GM10847 (cell line): ENCODE measurements at regions not wholly inside any gene's neighbourhood (a gene's known extent, or its start where the extent isn't known, plus 50 kb on each side); places are given as distances from the start of the nearest gene placed in this dataset.

ENCODE experiments used
- POLR2A ChIP-seq: IDR thresholded peaks from 2 replicates; pipeline ENCODE4 v1.6.1; 2011; ENCODE audit not compliant: insufficient read length; ENCODE audit errors: extremely low read depth

DNA sequence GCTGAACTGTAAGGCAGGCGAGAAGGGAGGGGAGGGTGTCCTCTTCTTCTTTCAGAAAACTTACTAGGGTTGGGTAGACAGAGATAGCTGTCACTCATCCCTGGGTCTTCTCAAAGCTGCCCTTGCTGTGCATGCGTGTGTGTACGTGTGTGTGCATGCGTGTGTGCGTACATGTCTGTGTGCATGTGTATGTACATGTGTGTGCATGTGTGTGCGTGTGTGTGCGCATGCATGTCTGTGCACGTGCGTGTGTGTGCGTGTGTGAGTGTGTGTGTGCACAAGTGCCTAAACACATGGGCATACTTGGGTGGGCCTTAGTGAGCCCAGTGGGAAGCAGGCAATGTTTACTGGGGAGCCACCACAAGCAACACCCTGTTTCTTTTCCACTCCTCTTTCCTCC, 154.8 kb upstream of the TNRC6C start:
- TF ChIP-seq POLR2A: no peak

DNA sequence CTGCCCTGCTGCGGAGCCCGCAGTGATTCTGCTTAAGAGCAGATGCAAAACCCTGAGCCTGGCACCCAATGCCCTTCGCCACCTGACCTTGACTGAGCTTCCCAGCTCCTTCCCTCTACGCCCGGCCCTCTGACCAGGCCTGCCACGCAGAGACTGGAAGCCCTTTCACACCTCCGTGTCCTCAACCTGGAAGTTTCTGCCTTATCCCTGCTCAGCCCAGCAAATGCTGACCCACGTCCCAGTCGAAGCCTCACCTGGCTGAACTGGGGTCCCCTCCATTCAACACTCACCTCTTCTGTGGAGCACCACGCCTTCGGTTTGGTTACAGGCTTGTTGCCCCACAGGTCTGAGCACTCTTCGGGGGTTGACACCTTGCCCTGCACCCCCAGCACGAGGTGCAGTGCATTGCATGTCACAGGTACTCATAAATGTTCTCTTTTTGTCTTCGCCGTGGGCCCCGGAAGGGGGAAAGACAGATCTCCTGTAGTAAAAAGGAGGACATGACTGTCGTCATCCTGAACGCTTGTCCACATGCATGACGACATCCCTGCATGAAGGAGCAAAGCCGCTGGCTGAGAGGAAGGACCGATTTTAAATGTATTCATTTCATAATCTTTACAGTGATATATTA, 153.6 kb upstream of the TNRC6C start:
- TF ChIP-seq POLR2A: no peak

GRCh38 chr17:77807051-77807745, 151.3 kb upstream of the TNRC6C start:
- TF ChIP-seq POLR2A: no peak

- no peak for TF ChIP-seq POLR2A
Measured at GRCh38 chr17:77807746-77808441, 150.6 kb upstream of the TNRC6C start.

- no peak for TF ChIP-seq POLR2A
Measured at GRCh38 chr17:77808686-77809425, 149.6 kb upstream of the TNRC6C start.

DNA sequence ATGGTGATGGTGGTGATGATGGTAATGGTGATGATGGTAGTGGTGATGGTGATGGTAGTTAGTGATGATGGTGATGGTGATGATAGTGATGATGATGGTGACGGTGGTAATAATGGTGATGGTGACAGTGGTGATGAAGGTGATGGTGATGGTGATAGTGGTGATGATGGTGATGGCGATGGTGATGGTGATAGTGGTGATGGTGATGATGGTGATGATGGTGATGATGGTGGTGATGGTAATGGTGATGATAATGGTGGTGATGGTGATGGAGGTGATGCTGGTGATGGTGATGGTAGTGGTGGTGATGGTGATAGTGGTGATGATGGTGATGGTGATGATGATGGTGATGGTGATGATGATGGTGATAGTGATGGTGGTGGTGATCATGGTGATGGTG, 148.7 kb upstream of the TNRC6C start:
- no peak for TF ChIP-seq POLR2A

GRCh38 chr17:77810536-77810935, 148.0 kb upstream of the TNRC6C start:
- TF ChIP-seq POLR2A: no peak

DNA sequence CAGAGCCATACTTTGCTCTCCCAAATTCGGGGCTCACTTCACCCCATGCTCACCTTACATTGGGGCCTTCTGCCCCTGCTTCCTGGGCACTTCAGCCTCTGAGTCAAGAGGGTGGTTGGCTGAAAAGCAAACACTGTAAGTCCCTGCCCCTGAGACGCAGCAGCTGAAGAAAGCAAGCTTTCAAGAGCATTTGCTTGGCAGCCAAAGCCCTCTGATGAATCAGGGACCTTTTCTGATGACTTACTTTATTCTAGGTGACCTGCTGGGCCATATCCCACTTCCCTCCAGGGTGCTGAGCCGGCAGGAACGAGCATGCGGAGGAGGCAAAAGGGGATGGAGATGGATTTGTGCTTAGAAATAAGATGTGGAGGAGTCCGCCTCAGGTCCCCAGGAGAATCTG, 147.0 kb upstream of the TNRC6C start:
- no peak for TF ChIP-seq POLR2A

GRCh38 chr17:77814091-77814772, 144.3 kb upstream of the TNRC6C start:
- no peak for TF ChIP-seq POLR2A

DNA sequence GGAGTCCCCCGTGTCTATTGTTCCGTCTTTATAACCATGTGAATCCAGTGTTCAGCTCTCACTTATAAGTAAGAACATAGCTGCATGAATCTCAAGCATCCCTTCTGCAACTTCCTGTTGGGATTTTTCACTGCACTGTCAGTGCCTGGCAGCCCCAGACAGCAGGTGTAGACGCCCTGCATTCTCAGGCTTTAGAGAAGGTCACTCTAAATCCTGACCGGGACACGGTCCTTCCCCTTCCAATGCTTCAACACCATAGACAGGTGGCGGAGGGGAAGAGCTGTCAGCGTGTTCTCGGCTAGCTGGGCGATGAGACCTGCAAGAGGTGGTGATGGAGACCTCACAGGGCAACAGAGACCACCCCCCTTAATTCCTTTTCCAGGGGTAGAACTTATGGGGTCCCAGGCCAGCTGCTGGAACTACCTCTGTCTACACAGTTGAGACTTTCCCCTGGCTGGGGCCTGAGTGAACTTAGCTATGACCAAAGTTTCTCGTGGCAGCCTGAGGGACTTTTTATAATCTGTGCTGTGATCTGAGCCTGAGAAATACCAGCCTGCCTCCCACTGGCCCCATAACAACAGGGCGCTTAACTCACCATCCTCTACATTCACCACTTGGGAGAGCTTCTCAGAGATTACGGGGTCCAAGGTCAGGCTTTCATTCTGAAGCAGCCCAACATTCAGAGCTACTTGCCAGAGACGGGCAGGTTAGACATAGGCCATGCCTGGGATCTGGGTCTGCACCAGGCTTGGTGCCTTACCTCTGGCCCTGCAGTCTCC, 143.2 kb upstream of the TNRC6C start:
- no peak for TF ChIP-seq POLR2A

DNA sequence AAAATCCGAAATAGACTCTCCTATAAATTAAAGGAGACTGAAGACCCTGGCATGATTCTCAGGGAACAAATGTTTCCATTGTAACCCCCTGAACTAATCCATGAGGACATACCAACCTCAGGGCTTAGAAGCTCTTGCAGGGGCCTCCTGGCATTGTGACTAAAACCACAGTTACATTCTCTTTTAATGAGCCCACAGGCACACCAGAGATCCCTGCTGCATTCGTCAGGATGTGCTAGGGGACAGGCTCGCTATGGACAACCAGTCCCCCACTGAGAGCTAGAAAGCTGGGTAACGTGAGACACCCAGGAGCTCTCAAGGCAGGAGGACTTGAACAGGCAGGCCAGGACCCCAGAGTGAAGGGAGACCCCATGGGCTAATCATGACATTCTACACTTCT, 140.6 kb upstream of the TNRC6C start:
- TF ChIP-seq POLR2A: no peak

DNA sequence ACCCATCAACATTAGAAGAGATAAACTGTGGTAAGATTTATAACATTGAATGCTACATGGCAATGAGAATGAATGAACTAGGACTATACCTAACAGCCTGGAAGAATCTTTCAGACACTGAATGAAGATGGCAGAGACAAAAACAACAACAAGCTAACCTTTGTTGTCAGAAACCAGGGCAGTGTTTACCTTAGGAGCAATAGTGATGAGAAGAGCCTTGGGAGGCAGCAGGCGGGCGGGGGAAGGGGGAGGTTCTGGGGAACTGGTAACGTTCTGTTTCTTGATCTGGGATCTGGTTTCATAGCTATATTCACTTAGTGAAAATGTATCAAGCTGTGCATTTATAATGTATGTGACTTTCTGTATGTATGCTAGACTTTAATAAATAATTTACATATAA, 139.0 kb upstream of the TNRC6C start:
- no peak for TF ChIP-seq POLR2A

DNA sequence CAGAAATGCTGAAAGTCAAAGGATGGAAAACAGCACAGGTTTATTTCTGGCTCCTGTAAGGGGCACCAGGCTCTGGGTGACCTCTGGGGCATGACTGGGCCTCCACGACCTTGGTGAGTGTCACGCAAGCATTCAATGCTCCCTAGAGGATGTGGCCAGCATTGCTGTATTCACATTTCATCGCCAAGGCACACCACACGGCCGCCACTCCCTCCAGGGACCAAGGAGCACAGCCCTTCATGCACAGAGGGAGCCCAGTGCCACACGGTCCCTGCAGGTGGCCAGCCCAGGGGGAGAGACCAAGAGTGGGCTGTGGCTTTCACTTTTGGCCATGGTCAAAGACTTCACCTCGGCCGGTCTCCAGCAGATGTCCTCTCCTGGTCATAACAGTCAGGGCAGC, 137.4 kb upstream of the TNRC6C start:
- TF ChIP-seq POLR2A: no peak

DNA sequence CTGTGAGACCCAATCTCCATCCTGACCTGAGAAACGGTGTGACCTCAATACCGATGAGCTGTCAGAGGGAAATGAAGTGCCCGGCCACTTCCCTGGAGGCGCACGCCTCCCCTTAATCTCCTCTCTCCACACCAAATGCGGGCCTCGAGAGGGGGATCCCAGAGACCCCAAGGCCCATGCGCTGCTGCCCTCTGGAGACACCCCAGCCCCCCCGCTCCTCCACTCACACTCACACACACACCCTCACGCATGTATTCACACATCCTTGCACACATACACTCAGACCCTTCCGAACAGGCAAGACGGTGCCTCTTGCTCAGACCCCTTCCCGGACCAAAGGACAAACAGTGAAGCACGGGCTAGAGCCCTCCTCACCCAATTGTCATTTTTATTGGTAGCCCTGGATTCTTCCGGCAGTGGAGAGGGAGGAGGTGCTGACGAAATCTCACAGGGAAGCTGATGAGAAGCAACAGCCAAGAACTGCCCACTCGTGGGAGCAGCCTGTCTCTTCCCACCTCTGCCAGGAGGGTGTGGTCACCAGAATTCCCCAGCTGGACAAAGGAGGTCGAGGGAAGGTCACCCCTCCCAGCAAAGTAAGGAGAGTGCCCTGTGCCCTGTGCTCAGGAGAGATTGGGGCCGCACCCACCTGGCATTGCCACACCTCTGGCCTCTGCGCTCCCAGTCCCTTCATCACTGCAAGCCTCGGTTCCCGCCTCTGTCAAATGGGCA, 136.0 kb upstream of the TNRC6C start:
- TF ChIP-seq POLR2A: no peak
